HFFc6 (cell line): ENCODE measurements at regions not wholly inside any gene's neighbourhood (a gene's known extent, or its start where the extent isn't known, plus 50 kb on each side); places are given as distances from the start of the nearest gene placed in this dataset.

ENCODE experiments used
- DNase-seq: peaks from one replicate; pipeline ENCODE4 v3.0.0-alpha.2; 2018
- H3K27ac Mint-ChIP-seq: 2 replicates; pipeline ENCODE4 v1.8.0; 2020; ENCODE audit warnings: mild to moderate bottlenecking, mixed read lengths
- H3K27me3 Mint-ChIP-seq: 2 replicates; pipeline ENCODE4 v1.8.0; 2021; ENCODE audit warnings: mild to moderate bottlenecking, moderate library complexity, mixed read lengths; ENCODE audit not compliant: insufficient read depth
- H3K36me3 Mint-ChIP-seq: 2 replicates; pipeline ENCODE4 v1.8.0; 2021; ENCODE audit warnings: low read depth, mixed read lengths
- H3K4me1 Mint-ChIP-seq: 2 replicates; pipeline ENCODE4 v1.8.0; 2020; ENCODE audit warnings: low read depth, mixed read lengths
- H3K4me3 Mint-ChIP-seq: 2 replicates; pipeline ENCODE4 v1.8.0; 2020; ENCODE audit warnings: mild to moderate bottlenecking, moderate library complexity, mixed read lengths
- H3K9me3 Mint-ChIP-seq: 2 replicates; pipeline ENCODE4 v1.8.0; 2020; ENCODE audit warnings: mild to moderate bottlenecking, mixed read lengths
- TF ChIP-seq, protein P1 (sequence below): fragments of 200-600 bp; sonication (generic); IDR thresholded peaks from 2 replicates; pipeline ENCODE4 v1.5.0; 2021; ENCODE audit warnings: antibody characterized with exemption, mild to moderate bottlenecking

DNA sequence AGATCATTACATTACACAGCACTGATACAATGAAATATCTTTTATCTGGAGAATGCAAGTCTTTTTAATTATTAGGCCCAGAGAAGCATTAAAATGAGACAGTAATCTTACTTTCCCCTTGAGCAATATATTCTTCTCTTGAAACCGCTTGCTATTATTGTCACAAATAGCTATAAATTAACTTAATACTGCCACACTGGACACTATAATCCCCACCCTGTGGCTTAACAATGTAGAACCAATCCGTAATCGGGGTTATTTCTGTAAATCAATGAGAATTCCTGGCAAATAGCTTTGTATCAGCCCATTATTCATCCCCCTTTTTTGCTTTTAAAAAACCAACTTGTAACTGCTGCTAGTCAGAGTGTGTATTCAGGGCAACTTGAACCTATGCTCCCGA is 366.2 kb upstream of the VWC2 start:
- Mint-ChIP-seq H3K36me3 (no peaks in the 10 kb centered on the region), H3K4me1 (no peaks in the 10 kb centered on the region), H3K27ac (no peak overlapping the region), H3K4me3 (no peak overlapping the region), H3K9me3 (peaks cover 22% of the 10 kb centered on the region), H3K27me3 (no peaks in the 10 kb centered on the region)
- DNase-seq: no peak
- TF ChIP-seq, protein P1, sequence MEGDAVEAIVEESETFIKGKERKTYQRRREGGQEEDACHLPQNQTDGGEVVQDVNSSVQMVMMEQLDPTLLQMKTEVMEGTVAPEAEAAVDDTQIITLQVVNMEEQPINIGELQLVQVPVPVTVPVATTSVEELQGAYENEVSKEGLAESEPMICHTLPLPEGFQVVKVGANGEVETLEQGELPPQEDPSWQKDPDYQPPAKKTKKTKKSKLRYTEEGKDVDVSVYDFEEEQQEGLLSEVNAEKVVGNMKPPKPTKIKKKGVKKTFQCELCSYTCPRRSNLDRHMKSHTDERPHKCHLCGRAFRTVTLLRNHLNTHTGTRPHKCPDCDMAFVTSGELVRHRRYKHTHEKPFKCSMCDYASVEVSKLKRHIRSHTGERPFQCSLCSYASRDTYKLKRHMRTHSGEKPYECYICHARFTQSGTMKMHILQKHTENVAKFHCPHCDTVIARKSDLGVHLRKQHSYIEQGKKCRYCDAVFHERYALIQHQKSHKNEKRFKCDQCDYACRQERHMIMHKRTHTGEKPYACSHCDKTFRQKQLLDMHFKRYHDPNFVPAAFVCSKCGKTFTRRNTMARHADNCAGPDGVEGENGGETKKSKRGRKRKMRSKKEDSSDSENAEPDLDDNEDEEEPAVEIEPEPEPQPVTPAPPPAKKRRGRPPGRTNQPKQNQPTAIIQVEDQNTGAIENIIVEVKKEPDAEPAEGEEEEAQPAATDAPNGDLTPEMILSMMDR: no peak

DNA sequence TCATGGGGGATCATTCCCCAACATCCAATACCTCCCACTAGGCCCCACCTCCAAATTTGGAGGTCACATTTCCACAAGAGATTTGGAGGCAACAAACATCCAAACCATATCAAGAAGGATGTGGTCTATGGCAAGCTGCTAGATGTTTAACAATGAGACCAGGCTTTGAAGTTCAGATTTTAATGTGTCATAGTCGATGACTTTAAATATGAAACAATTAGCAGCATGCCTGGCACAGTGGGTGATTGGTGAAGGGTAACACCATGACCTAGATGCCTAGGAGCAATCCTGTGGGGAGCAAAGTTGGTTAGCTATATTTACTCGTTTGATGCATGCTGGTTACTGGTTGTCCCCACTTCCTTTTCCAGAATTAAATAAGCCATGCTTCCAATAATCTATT is 356.4 kb upstream of the VWC2 start:
- H3K27me3 Mint-ChIP-seq: no peaks in the 10 kb centered on the region
- TF ChIP-seq, protein P1: no peak
- no peak overlapping the region for H3K27ac Mint-ChIP-seq
- peaks cover 31% of the 10 kb centered on the region for H3K9me3 Mint-ChIP-seq
- no peaks in the 10 kb centered on the region for H3K4me1 Mint-ChIP-seq
- no peaks in the 10 kb centered on the region for H3K36me3 Mint-ChIP-seq
- DNase-seq: no peak
- H3K4me3 Mint-ChIP-seq: no peak overlapping the region

GRCh38 chr7:49418963-49419362 is 354.5 kb upstream of the VWC2 start:
- Mint-ChIP-seq H3K27ac (no peak overlapping the region), H3K4me1 (no peaks in the 10 kb centered on the region), H3K9me3 (peaks cover 31% of the 10 kb centered on the region), H3K36me3 (no peaks in the 10 kb centered on the region), H3K27me3 (no peaks in the 10 kb centered on the region), H3K4me3 (no peak overlapping the region)
- TF ChIP-seq, protein P1: no peak
- DNase-seq: no peak

- Mint-ChIP-seq H3K9me3 (peaks cover 28% of the 10 kb centered on the region), H3K27ac (no peak overlapping the region), H3K36me3 (no peaks in the 10 kb centered on the region), H3K4me3 (no peak overlapping the region), H3K27me3 (no peaks in the 10 kb centered on the region), H3K4me1 (no peaks in the 10 kb centered on the region)
- DNase-seq: no peak
- TF ChIP-seq, protein P1: no peak
Observed at GRCh38 chr7:49422564-49422963, 350.9 kb upstream of the VWC2 start.

- no peak for DNase-seq
- no peaks in the 10 kb centered on the region for H3K4me1 Mint-ChIP-seq
- no peak overlapping the region for H3K27ac Mint-ChIP-seq
- H3K9me3 Mint-ChIP-seq: peaks cover 36% of the 10 kb centered on the region
- no peaks in the 10 kb centered on the region for H3K36me3 Mint-ChIP-seq
- no peak overlapping the region for H3K4me3 Mint-ChIP-seq
- TF ChIP-seq, protein P1: no peak
- no peaks in the 10 kb centered on the region for H3K27me3 Mint-ChIP-seq
Observed at GRCh38 chr7:49424109-49424508, 349.3 kb upstream of the VWC2 start.

GRCh38 chr7:49425277-49425818 is 348.1 kb upstream of the VWC2 start:
- H3K4me1 Mint-ChIP-seq: no peaks in the 10 kb centered on the region
- peaks cover 33% of the 10 kb centered on the region for H3K9me3 Mint-ChIP-seq
- no peak overlapping the region for H3K4me3 Mint-ChIP-seq
- no peak overlapping the region for H3K27ac Mint-ChIP-seq
- DNase-seq: no peak
- TF ChIP-seq, protein P1: no peak
- H3K36me3 Mint-ChIP-seq: no peaks in the 10 kb centered on the region
- no peaks in the 10 kb centered on the region for H3K27me3 Mint-ChIP-seq
